Loucy (cell line): ENCODE measurements at regions not wholly inside any gene's neighbourhood (a gene's known extent, or its start where the extent isn't known, plus 50 kb on each side); places are given as distances from the start of the nearest gene placed in this dataset.

ENCODE experiments used
- H2AFZ ChIP-seq: fragments of 200-600 bp; sonication (generic); 2 replicates; pipeline ENCODE4 v1.6.0; 2016; ENCODE audit warnings: antibody characterized with exemption, mild to moderate bottlenecking, low read length, moderate library complexity
- H3F3A ChIP-seq: fragments of 200-600 bp; 2 replicates; pipeline ENCODE4 v1.6.0; 2016; ENCODE audit warnings: antibody characterized with exemption, low read depth, mild to moderate bottlenecking
- H3K27me3 ChIP-seq: fragments of 200-600 bp; sonication (generic); 2 replicates; pipeline ENCODE4 v1.6.1; 2014; ENCODE audit warnings: low read length, mild to moderate bottlenecking; ENCODE audit not compliant: insufficient read depth, poor library complexity, severe bottlenecking
- H3K36me3 ChIP-seq: fragments of 200-600 bp; sonication (generic); 2 replicates; pipeline ENCODE4 v1.6.1; 2016; ENCODE audit warnings: low read length; ENCODE audit not compliant: insufficient read depth
- H3K4me1 ChIP-seq: fragments of 200-600 bp; sonication (generic); 2 replicates; pipeline ENCODE4 v1.5.1; 2014; ENCODE audit warnings: low read length, mild to moderate bottlenecking; ENCODE audit not compliant: insufficient read depth, poor library complexity, severe bottlenecking
- H3K4me2 ChIP-seq: fragments of 200-600 bp; sonication (generic); 2 replicates; pipeline ENCODE4 v1.6.0; 2014; ENCODE audit warnings: antibody characterized with exemption, low read length, low read depth, mild to moderate bottlenecking; ENCODE audit not compliant: poor library complexity, severe bottlenecking
- H3K4me3 ChIP-seq: fragments of 200-600 bp; sonication (generic); 2 replicates; pipeline ENCODE4 v1.5.1; 2014; ENCODE audit warnings: low read length, mild to moderate bottlenecking, mixed read lengths; ENCODE audit not compliant: poor library complexity, severe bottlenecking
- H3K79me2 ChIP-seq: fragments of 200-600 bp; sonication (generic); 2 replicates; pipeline ENCODE4 v1.6.1; 2014; ENCODE audit warnings: low read length; ENCODE audit not compliant: insufficient read depth
- H3K9ac ChIP-seq: fragments of 200-600 bp; sonication (generic); 2 replicates; pipeline ENCODE4 v1.6.0; 2014; ENCODE audit warnings: mild to moderate bottlenecking, low read depth, low read length, moderate library complexity; ENCODE audit not compliant: poor library complexity, severe bottlenecking
- H3K9me2 ChIP-seq: fragments of 200-600 bp; sonication (generic); replicated peaks from 2 replicates; pipeline ENCODE4 v1.6.1; 2016; ENCODE audit warnings: low read depth, low read length, mixed read lengths
- H3K9me3 ChIP-seq: fragments of 200-600 bp; sonication (generic); 2 replicates; pipeline ENCODE4 v1.6.1; 2014; ENCODE audit warnings: mild to moderate bottlenecking, antibody characterized with exemption, low read length, low read depth; ENCODE audit not compliant: insufficient read depth
- H4K20me1 ChIP-seq: fragments of 200-600 bp; sonication (generic); 2 replicates; pipeline ENCODE4 v1.6.0; 2014; ENCODE audit warnings: antibody characterized with exemption, low read length, mild to moderate bottlenecking; ENCODE audit not compliant: insufficient read depth, poor library complexity, severe bottlenecking
- CTCF ChIP-seq: fragments of 200-600 bp; sonication (generic); conservative IDR thresholded peaks from 2 replicates; pipeline ENCODE4 v1.5.1; 2014; ENCODE audit warnings: mild to moderate bottlenecking, antibody characterized with exemption, low read length
- EZH2phosphoT487 ChIP-seq: fragments of 200-600 bp; IDR thresholded peaks from 2 replicates; pipeline ENCODE4 v1.6.1; 2018; ENCODE audit warnings: antibody characterized with exemption, mild to moderate bottlenecking, moderate library complexity, borderline replicate concordance

- no peak overlapping the region for H3K4me3 ChIP-seq
- no peaks in the 10 kb centered on the region for H3K27me3 ChIP-seq
- no peaks in the 10 kb centered on the region for H3K79me2 ChIP-seq
- no peaks in the 10 kb centered on the region for H4K20me1 ChIP-seq
- no peaks in the 10 kb centered on the region for H3K4me1 ChIP-seq
- no peak for TF ChIP-seq CTCF
- TF ChIP-seq EZH2phosphoT487, result no peak
- H3K9me3 ChIP-seq, result no peaks in the 10 kb centered on the region
- no peak overlapping the region for H3K9ac ChIP-seq
- no peak overlapping the region for H2AFZ ChIP-seq
- H3K9me2 ChIP-seq, result no peaks in the 10 kb centered on the region
- no peaks in the 10 kb centered on the region for H3F3A ChIP-seq
- no peaks in the 10 kb centered on the region for H3K36me3 ChIP-seq
- H3K4me2 ChIP-seq, result no peak overlapping the region
These were observed 274.4 kb upstream of the RORA start for GRCh38 chr15:61503383-61503969.

GRCh38 chr15:61501815-61502389 lies 272.8 kb upstream of the RORA start:
- no peak overlapping the region for H3K4me3 ChIP-seq
- TF ChIP-seq EZH2phosphoT487 (no peak), CTCF (no peak)
- H3K27me3 ChIP-seq, result no peaks in the 10 kb centered on the region
- no peaks in the 10 kb centered on the region for H4K20me1 ChIP-seq
- no peak overlapping the region for H3K9ac ChIP-seq
- H3F3A ChIP-seq, result no peaks in the 10 kb centered on the region
- no peaks in the 10 kb centered on the region for H3K9me2 ChIP-seq
- H3K36me3 ChIP-seq, result no peaks in the 10 kb centered on the region
- no peaks in the 10 kb centered on the region for H3K79me2 ChIP-seq
- no peak overlapping the region for H2AFZ ChIP-seq
- no peaks in the 10 kb centered on the region for H3K9me3 ChIP-seq
- H3K4me1 ChIP-seq, result no peaks in the 10 kb centered on the region
- no peak overlapping the region for H3K4me2 ChIP-seq

GRCh38 chr15:61500951-61501620 lies 272.0 kb upstream of the RORA start:
- Histone ChIP-seq H3K4me3 (no peak overlapping the region), H3K79me2 (no peaks in the 10 kb centered on the region), H3K36me3 (no peaks in the 10 kb centered on the region), H3F3A (no peaks in the 10 kb centered on the region), H3K9me3 (no peaks in the 10 kb centered on the region), H3K4me2 (no peak overlapping the region), H3K9me2 (no peaks in the 10 kb centered on the region), H3K27me3 (no peaks in the 10 kb centered on the region), H3K9ac (no peak overlapping the region), H2AFZ (no peak overlapping the region), H3K4me1 (no peaks in the 10 kb centered on the region), H4K20me1 (no peaks in the 10 kb centered on the region)
- TF ChIP-seq EZH2phosphoT487 (no peak), CTCF (no peak)
